NCI-H1092 treated with DMSO at 0.1 percent for 48 hours (cell line): ENCODE measurements at regions not wholly inside any gene's neighbourhood (a gene's known extent, or its start where the extent isn't known, plus 50 kb on each side); places are given as distances from the start of the nearest gene placed in this dataset.

ENCODE experiments used
- DNase-seq: peaks from one replicate; lab custom pipeline; 2025; lab: John Stamatoyannopoulos, UW

DNA sequence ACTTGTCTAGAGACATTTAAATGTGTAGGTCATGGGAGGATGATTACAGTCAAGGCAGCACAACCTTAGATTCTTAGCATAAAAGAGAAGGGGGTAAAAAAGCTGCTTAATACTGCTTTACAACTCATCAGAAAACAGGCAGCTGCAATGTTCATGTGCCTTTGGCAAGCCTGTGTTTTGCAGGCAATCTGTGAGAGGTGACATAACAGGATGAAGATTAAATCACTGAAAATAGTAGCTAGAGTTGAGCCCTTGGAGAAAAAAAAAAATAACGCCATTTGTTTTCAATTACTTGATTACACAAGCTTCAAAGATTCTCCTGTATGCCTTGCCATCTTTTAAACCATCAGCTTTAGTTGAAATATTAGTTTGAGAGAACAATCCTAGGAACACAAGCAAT lies 847.6 kb upstream of the LCORL start:
- DNase-seq, result no peak

DNA sequence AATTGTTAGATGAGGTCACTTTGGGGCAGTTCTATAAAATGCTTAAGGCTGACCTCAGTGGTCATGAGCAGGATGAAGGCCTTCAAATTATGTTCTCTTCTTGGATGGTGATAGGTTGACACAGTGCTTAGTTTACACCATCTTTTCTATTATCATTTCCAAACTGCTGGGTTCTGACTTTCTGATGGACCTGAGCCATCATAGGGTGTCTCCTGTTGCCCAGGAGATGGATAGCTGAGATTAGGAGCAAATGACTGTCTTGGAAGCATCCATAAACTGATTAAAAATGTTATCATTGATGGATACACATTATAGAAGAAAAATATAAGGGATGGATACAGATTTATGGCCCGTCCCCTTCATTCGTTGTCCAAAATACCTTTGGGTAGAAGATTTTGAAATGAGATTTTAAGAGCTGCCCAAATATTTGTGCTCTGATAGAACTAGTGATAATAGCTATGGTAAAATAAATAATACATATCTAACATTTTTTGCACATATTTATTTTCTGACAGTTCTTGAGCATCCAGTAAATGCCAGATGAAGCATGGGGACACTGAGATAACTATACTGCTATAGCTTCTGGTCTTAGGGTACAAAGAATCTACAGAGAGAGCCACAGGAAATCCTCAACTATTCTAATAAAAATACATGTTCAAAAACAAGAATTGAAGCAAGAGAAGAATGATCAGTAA lies 839.4 kb upstream of the LCORL start:
- DNase-seq, result no peak

DNA sequence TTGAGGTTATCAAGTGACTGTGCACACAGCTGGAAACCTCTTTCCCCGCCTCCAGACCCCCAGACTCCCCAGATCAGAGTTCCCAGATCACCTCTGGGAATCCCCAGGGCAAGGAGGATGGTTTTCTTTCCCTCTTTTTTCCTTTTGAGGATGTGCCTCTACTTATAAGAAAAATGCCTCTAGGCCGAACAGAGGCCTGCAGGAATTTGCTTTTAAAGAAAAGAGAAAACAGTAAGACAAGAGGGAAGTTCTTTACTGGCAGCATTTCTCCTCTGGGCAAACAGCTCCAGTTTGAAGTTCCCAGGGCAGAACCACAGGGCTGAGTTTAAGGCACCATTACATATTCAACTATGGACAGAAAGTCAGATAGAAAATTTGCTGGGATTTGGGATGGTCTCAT lies 837.9 kb upstream of the LCORL start:
- no peak for DNase-seq

DNA sequence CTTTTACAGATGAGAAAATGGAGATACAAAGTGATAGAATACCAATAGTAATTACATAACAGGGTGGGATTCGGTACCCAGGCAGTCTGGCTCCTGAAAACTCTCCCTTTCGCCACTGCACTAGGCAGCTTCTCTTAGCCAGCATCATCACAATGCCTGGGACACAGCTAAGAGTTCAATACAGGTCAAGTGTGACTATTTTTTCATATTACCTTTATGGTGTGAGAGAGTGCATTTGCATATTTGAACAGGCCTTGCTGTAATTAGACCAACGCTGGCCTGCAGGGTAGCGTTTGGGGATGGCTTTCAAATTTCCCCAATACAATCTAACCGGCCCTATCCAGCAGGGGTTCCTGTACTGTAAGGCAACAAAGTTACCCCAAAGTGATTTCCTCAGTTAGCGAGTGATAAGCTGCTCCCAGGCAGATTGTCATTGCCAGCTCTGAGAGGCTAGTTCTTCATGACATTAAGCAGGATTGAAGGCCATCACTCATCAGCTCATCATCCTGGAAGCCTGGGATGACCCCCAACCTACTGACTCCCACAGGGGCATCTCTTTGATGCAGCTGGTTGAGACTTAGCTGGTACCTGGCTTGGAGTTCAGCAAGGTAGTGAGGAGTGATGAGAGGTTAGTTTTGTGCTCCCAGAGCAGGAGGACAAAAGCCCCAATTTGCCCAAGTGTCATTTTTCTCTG lies 836.8 kb upstream of the LCORL start:
- DNase-seq, result no peak

DNA sequence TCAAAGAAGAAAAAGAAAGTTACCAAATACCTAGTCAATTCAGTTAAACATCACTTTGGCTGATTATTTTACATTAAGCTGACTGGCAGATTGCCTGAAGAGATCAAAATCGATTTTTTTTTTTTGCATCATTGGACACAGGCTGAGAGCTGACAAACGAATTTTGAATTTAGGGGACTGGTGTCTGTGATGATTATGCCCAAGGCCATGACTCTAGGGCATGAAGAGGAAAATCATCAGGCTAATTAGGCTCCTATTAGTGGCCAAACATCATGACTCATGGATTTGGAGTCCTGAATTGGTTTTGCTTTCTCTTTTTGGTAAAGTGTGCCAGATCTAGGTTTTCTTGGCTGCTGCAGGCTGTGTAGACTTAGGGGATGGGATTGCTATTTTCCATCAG lies 829.3 kb upstream of the LCORL start:
- DNase-seq, result peak; percentile 48

DNA sequence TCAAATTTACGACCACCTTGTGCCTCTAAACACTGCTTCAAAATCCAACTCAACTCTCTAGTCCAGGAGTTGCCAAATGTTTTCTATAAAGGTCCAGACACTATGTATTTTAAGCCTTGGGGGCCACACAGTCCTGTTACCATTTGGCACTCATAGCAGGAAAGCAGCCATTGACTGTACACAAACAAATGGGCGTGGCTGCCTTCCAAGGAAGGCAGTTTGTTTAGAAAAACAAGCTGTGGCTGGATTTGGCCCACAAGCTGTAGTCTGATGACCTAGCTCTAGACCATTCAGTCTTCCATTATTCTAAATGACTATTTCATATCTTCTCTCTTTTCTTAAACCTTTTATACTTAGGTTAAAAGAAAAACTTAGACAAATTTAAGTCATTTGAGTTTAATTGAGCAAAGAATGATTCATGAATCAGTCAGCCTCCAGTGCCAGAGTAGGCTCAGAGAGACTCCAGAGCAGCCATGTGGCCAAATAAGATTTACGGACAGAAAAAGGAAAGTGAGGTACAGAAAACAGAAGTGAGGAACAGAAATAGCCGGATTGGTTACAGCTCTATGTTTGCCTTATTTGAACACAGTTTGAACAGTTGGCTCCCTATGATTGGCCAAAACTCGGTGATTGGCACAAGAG lies 825.8 kb upstream of the LCORL start:
- peak; percentile 16 for DNase-seq

DNA sequence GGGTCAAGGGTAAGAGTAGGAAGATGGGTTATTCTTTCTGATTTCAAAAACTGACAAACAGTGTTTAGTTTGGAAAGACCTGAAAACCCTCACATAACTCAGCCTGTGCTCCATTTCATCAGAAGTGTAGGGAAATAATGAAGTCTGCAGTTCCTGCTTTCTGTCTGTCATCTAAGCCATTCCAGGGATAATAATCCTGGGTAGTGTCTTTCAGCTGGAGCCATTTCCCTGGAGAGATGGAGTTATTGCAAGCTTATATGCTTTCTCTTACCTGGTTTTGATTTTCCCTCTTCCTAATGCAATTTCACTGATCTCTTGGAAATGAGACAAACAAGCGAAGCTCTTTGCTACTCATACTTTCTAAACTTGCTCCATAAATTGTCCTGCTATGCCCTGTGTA lies 824.8 kb upstream of the LCORL start:
- no peak for DNase-seq

DNA sequence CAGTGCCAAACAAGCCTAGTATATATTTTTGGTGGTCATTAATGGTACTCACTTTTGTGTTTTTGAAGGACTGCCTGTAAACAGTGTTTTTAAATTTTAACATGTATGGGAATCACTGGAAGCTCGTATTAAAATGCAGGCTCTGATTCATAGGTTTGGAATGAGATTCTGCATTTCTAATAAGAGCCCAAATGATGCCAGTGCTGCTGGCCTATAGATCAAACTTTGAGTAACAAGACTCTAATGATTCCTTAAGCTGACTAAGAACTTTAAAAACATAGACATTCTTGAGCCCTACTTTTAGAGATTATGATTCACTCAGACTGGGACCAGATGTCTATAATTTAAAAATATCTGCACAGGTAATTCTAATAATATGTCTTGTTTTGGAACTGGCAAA lies 823.2 kb upstream of the LCORL start:
- DNase-seq, result no peak

DNA sequence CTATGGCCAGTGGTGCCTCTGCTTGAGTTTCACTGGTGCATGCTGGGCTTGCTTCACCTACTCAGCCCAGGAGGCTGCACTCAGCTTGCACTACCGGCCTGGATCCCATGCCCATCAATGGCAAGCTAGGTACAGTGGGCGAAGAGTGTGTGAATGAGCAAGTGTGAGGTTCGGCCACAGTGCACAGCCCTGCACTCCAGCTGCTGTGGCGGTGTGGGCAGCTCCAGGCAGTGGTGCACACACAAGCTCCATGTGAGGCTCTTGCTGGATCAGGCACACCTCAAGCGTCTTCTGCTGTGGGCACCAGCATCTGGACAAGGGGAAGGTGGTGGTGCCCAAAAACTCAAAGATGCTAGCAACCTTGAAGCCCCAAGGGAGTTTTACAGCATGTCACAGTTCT lies 820.9 kb upstream of the LCORL start:
- DNase-seq, result no peak

DNA sequence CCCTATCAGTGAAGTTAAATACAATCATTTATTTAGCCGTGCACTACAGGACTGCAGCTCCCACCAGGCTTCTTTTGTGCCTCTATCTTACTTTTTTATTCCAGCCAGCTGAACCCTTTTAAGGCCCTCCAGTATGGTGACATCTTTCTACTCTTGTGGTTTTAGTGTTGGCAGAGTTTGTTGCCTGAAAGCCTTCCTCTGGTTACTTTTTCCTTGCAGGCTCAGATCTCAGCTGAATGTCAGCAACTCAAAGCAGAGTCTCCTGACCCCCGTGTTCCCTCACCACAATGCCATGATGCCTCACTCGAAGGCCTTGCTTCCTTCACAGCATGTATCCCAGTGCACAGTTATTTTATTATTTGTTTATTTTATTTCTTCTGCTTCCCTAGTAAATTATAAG lies 818.9 kb upstream of the LCORL start:
- DNase-seq, result no peak

DNA sequence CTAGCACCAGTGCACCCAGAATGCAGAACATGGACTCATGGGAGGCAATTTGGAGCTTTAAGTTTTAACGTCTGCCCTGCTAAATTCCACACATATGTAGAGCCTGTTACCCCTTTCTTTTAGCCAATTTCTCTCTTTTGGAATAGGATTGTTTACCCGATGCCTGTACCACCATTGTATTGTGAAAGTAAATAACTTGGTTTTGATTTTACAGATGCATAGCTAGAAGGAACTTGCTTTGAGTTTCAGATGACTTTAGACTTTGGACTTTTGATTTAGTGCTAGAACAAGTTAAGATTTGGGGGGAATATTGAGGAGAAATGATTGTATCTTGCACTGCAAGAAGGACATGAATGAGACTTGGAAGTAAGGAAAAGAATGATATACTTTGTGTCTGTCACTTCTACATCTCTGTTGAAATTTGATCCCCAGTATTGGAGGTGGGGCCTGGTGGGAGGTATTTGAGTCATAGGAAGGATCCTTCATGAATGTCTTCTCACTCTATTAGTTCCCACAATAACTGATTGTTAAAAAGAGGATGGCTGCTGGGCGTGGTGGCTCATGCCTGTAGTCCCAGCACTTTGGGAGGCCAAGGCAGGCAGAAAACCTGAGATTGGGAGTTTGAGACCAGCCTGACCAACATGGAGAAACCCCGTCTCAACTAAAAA lies 794.8 kb upstream of the LCORL start:
- DNase-seq, result no peak

DNA sequence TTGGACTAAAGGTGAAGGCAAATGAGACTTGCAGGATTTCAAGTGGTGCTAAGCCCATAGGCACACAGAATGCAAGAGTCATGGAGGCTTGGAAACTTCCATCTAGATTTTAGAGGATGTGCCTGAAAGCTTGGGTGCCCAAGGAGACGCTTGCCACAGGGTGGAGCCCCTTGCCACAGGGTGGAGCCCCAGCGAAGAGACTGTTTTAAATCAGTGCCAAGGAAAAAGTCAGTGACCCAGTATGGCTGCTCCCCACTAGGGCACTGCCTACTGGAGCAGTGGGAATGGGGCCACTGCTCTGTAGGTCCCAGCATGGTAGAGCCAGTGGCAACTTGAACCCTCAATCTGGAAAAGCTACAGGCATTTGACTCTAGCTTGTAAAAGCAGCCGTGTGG lies 794.2 kb upstream of the LCORL start:
- no peak for DNase-seq

DNA sequence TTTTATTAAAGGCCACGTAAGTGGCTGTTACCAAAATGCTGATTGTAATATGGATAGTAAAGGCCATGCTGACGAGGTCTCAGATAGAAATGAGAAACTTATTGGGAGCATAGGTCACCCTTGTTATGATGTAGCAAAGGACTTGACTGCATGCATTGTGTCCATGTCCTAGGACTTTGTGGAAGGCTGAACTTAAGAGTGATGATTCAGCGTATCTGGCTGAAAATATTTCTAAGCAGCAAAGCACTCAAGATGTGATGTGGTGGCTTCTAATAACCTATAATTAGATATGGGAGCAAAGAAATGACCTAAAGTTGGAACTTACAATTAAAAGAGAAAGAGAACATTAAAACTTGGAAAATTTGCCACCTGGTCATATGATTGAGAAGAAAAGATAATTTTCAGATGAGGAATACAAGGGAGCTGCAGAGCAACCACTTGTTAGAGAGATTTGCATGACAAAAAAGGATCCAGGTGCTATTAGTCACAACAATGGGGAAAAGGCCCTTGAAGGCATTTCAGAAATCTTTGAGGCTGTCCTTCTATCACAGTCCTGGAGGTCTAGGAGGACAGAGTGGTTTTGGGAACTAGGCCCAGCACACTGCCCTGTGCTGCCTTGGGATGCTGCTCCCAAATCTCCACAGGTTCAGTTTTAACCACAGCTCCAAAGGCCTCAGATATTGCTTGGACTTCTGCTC lies 793.7 kb upstream of the LCORL start:
- DNase-seq, result no peak

DNA sequence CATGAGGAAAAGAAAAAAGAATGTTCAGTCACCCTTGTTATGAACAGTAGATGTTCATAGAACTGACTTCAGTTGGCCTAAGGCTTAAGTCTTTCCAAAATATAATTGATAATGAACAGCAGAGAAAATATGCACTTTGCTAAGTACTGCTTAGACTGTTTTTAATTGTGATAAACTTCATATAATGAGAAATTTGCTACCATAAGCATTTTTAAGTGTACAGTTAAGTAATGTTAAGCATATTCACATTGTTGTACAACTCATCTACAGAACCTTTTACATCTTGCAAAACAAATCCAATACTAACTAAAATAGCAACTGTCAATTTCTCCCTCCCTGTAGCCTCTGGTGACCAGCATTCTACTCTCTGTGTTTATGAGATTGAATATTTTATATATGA lies 792.2 kb upstream of the LCORL start:
- no peak for DNase-seq

DNA sequence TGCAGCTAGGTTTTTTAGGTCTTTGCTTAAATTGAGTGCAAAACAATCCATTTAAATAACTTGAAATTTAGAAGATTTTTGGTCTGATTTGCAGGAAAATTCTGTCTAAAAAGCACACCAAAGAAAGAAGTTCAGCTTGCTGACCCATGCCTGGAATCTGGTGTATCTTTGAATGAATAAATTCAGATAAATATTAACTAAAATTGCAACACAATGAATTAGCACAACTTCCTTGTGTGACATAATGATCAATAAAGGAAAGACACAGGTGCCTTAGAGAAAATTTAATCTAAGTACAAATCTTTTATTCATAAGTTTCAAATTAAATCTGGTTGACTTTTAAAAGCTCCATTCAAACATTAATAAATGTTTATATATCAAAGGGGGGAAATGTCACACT lies 791.5 kb upstream of the LCORL start:
- DNase-seq, result no peak

DNA sequence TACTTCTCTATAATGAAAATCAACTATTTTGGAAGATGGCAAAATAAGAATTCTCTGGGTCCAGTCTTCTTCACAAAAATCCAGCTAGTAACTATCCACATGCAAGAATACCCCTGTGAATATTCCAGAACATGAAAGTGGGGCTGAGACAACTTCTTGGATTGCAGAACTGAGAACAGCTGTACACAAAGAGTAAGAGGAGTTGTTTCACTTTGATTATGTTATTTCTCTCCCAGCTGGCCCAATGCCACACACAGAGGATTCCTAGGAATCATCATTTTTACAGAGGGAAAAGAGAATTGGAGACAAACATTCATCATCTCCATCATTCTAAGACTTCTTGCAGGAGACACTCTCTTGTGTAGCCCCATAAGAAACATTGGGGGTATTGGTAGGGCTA lies 782.2 kb upstream of the LCORL start:
- no peak for DNase-seq

DNA sequence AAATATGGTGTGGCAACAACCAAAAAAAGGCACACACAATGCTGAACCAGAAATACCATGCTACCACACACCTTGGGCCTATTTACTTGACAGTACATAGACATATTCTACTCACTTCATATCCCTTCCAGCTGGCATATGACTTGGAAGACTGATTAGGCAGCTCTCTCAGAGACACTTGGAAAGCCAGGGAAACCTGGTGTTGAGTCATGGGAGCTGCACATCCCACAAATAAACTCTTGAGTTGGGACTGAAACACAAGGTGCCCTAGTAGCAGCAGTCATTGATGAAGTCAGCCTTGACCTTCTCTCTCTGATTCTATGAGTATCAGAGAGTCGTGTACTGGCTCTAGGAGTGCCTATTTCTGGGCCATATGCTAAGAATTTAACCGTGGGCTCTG lies 776.6 kb upstream of the LCORL start:
- no peak for DNase-seq

DNA sequence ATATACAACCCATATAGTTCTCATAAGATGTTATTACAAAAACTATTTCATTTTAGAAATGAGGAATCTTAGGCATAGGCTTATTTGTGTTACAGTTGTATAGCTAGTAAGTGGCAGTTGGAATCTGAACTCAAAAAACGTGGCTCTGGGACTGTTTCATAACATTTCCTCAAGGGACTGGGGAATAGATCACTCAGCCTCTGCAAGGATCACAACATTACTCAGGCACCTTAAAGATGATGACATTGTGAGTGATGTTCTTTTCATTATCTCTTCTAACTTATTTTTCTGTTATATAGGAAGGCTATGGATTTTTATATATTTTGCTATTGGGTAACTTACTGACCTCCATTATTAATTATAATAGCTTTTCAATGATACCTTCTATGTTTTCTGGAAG lies 774.2 kb upstream of the LCORL start:
- DNase-seq, result no peak

DNA sequence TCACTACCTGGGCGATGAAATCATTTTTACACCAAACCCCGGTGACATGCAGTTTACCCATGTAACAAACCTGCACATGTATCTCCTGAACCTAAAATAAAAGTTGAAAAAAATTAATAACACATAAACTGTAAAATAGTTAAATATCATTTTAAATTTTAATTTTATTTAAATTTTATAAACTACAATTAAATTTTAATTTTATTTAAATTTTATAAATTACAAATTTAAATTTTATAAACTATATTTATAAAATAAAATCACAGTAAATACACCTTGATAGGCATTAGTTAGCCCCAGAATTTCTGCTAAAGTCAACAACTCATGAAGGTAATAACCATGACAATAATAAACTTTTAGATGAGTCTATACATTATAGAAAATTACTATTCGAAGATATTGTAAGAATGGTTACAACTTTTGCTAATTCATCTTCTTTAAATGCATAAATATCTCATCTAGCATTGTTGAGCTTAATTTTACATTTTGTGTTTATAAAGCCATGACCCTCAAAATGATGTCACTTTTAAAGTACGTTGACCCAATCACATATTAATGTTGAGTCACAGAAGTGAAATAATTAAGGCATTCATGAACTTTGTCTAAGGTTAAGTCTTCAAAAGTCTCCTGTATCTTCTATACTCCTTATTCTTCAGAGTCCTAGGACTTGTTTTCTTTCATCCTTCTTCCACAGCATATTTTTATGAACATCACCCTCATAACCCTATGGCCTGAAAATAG lies 755.8 kb upstream of the LCORL start:
- DNase-seq, result no peak

DNA sequence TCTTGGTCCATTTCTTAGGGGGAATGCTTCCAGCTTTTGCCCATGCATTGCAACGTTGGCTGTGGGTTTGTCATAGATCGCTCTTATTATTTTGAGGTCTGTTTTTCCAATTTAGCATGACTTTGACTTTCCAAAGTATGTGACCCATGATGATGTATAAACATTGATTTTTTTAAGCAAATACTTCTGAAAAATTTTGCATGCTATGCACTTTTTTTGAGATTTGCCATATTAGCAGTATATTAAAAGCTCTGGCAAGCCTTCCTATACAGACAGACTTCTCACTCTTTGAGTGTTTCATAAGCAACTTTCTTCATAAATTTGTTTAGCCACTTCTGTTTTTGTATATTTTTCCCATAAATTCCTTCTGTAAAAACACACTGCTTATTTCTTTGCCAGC lies 746.4 kb upstream of the LCORL start:
- DNase-seq, result no peak

DNA sequence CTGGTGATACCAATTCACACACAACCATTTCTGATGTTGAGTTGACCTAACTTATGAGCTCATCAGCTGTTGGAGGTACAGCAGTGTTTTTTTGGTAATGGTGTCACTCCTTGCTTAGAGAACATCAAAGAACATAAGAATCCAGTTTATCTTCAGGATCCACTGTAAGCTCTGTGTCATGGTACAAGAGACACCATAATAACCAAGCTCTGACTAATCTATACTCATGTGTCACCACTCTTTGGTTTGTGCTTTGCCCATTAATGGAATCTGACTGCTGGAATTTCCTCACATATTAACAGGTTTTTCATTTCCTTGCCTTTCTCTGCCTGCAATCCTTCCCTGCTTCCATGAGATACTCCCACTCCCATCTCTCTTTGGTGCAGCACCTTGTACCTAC lies 735.1 kb upstream of the LCORL start:
- DNase-seq, result no peak

DNA sequence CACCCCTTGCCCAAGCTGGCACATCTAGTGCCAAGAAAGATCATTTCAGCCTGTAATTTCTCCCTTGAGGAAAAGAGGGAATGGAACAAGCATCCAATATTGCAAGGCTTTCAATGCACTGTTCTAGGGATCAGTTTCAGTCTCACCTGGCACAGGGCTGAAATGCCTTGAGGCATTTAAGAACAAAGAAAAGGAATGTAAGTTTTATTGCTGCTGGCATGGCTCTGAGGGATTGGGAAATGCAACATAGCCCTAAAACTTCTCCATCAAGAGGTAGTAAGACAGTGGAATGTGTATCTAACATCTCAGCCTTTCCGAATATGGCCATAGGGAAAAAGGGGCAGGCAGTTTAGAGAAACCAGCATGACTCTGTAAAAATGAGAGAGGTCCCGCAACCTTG lies 732.6 kb upstream of the LCORL start:
- DNase-seq, result no peak
